SK-N-SH treated with all-trans-retinoic acid at 6 μM for 48 hours (cell line): ENCODE measurements at regions not wholly inside any gene's neighbourhood (a gene's known extent, or its start where the extent isn't known, plus 50 kb on each side); places are given as distances from the start of the nearest gene placed in this dataset.

Experiments used
- CSRNP3 ChIP-seq: fragments of 250-450 bp; sonication (Bioruptor Pico); IDR thresholded peaks from 2 replicates; pipeline ENCODE4 v1.5.1; 2021; ENCODE audit warnings: mild to moderate bottlenecking, moderate library complexity
- GLIS3 ChIP-seq: fragments of 250-450 bp; sonication (Bioruptor Pico); IDR thresholded peaks from 2 replicates; pipeline ENCODE4 v1.5.0; 2020; ENCODE audit warnings: mild to moderate bottlenecking, moderate library complexity
- OSR1 ChIP-seq: fragments of 250-450 bp; sonication (Bioruptor Pico); IDR thresholded peaks from 2 replicates; pipeline ENCODE4 v1.8.0; 2022; ENCODE audit warnings: moderate library complexity, mild to moderate bottlenecking, inconsistent platforms
- PATZ1 ChIP-seq: fragments of 250-450 bp; sonication (Bioruptor Pico); IDR thresholded peaks from 2 replicates; pipeline ENCODE4 v1.8.0; 2020; ENCODE audit warnings: mild to moderate bottlenecking, moderate library complexity, borderline replicate concordance
- POU6F1 ChIP-seq: fragments of 250-450 bp; sonication (Bioruptor Pico); IDR thresholded peaks from 2 replicates; pipeline ENCODE4 v1.8.0; 2021; ENCODE audit warnings: low read depth, mild to moderate bottlenecking, moderate library complexity, borderline replicate concordance
- RARB ChIP-seq: fragments of 250-450 bp; sonication (Bioruptor Pico); IDR thresholded peaks from 2 replicates; pipeline ENCODE4 v1.8.0; 2021; ENCODE audit warnings: mild to moderate bottlenecking, moderate library complexity
- SNAI2 ChIP-seq: fragments of 250-450 bp; sonication (Bioruptor Pico); IDR thresholded peaks from 2 replicates; pipeline ENCODE4 v1.5.0; 2020; ENCODE audit warnings: mild to moderate bottlenecking, moderate library complexity
- ZC3H10 ChIP-seq: fragments of 250-450 bp; sonication (Bioruptor Pico); IDR thresholded peaks from 2 replicates; pipeline ENCODE4 v1.5.1; 2021; ENCODE audit warnings: mild to moderate bottlenecking, moderate library complexity
- ZFP3 ChIP-seq: fragments of 250-450 bp; sonication (Bioruptor Pico); IDR thresholded peaks from 2 replicates; pipeline ENCODE4 v1.5.0; 2020; ENCODE audit warnings: mild to moderate bottlenecking, moderate library complexity
- ZFP30 ChIP-seq: fragments of 450-650 bp; formaldehyde crosslinking; IDR thresholded peaks from 2 replicates; pipeline ENCODE4 v1.5.0; 2022; ENCODE audit warnings: mild to moderate bottlenecking, moderate library complexity
- ZNF565 ChIP-seq: fragments of 450-650 bp; formaldehyde crosslinking; conservative IDR thresholded peaks from 2 replicates; pipeline ENCODE4 v1.5.0; 2020; ENCODE audit warnings: low read depth, mild to moderate bottlenecking, moderate library complexity
- ZNF8 ChIP-seq: fragments of 450-650 bp; formaldehyde crosslinking; IDR thresholded peaks from 2 replicates; pipeline ENCODE4 v1.5.0; 2020; ENCODE audit warnings: mild to moderate bottlenecking, moderate library complexity
- TF ChIP-seq, protein P1 (sequence below): fragments of 250-450 bp; sonication (Bioruptor Pico); IDR thresholded peaks from 2 replicates; pipeline ENCODE4 v1.5.0; 2020; ENCODE audit warnings: mild to moderate bottlenecking, moderate library complexity

DNA sequence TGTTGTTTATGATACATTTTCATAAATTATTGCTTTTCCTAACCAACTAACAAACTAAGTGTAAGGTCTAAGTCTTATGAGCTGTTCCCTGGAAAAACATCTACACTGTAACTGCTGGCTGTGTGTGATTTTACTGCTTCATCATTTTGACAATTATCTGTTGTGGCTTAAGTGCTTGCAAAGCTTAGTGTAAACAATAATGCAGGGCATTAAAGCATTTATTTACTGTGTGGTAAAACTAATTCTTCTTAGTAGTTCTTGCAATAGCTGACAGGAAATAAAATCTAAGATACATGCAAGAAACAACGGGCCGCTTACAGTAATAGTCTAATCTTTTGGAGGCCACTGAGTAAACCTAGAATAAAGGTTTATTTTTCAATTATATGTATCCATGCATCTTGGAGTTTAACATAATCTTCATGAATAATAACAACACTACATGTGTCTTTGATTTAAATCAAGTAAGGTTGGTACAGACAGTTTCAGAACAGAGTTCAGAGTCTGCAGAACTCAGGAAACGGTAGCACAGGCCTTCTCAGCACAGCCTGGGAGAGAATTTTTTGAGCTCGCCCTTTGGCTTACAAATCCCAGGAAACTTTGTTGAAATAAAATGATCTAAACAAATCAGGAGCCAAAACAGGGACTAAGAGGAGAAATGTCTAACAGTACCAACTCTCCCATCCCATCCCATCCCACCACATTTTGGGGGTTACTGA is 473.1 kb downstream of the NR2F1-AS1 start:
- TF ChIP-seq ZFP3 (CRISPR knock-in tag) = no peak
- TF ChIP-seq OSR1 = no peak
- TF ChIP-seq ZNF565 (CRISPR knock-in tag) = no peak
- TF ChIP-seq POU6F1 (CRISPR knock-in tag) = no peak
- no peak for TF ChIP-seq ZFP30 (CRISPR knock-in tag)
- TF ChIP-seq, protein P1, sequence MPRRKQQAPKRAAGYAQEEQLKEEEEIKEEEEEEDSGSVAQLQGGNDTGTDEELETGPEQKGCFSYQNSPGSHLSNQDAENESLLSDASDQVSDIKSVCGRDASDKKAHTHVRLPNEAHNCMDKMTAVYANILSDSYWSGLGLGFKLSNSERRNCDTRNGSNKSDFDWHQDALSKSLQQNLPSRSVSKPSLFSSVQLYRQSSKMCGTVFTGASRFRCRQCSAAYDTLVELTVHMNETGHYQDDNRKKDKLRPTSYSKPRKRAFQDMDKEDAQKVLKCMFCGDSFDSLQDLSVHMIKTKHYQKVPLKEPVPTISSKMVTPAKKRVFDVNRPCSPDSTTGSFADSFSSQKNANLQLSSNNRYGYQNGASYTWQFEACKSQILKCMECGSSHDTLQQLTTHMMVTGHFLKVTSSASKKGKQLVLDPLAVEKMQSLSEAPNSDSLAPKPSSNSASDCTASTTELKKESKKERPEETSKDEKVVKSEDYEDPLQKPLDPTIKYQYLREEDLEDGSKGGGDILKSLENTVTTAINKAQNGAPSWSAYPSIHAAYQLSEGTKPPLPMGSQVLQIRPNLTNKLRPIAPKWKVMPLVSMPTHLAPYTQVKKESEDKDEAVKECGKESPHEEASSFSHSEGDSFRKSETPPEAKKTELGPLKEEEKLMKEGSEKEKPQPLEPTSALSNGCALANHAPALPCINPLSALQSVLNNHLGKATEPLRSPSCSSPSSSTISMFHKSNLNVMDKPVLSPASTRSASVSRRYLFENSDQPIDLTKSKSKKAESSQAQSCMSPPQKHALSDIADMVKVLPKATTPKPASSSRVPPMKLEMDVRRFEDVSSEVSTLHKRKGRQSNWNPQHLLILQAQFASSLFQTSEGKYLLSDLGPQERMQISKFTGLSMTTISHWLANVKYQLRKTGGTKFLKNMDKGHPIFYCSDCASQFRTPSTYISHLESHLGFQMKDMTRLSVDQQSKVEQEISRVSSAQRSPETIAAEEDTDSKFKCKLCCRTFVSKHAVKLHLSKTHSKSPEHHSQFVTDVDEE (CRISPR knock-in tag) = no peak
- no peak for TF ChIP-seq GLIS3 (CRISPR knock-in tag)
- no peak for TF ChIP-seq SNAI2
- no peak for TF ChIP-seq PATZ1 (CRISPR knock-in tag)
- TF ChIP-seq ZC3H10 (CRISPR knock-in tag) = no peak
- TF ChIP-seq ZNF8 = no peak
- TF ChIP-seq CSRNP3 = no peak
- TF ChIP-seq RARB (CRISPR knock-in tag) = no peak
